GM19397 (cell line): ENCODE measurements at regions not wholly inside any gene's neighbourhood (a gene's known extent, or its start where the extent isn't known, plus 50 kb on each side); places are given as distances from the start of the nearest gene placed in this dataset.
"Not testable (repeated sequence)": the region's sequence is repeated elsewhere in the genome, so short reads cannot be mapped to it uniquely, and the experiment has no call there.

Experiments
- ATAC-seq: cut with Tn5 transposase; IDR thresholded peaks from one replicate; pipeline ENCODE4 v1.9.1; 2021; ENCODE audit warnings: mild to moderate bottlenecking, moderate library complexity; ENCODE audit not compliant: unreplicated experiment

GRCh38 chr17:64730023-64730422 lies 67.9 kb upstream of the SMURF2 start:
- not testable (repeated sequence) for ATAC-seq

DNA sequence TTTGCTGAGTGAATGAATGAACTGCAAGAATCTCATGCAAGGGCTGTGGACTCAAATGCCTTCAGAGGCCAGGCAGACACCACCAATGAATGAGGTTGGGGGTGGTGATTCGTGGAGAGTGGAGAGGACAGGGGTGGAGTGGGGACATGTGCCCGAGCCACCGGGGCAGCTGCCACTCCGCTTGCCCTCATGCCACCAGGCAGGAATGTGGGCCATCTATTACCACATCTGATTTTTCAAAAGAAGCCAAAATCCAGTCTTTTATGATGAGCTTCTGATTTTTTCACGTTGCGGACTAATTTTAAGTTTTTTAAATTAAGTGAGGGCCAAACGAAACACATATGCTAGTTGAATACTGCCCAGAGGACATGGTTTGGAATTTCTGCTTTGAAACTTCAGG lies 67.1 kb upstream of the SMURF2 start:
- ATAC-seq, result no peak

DNA sequence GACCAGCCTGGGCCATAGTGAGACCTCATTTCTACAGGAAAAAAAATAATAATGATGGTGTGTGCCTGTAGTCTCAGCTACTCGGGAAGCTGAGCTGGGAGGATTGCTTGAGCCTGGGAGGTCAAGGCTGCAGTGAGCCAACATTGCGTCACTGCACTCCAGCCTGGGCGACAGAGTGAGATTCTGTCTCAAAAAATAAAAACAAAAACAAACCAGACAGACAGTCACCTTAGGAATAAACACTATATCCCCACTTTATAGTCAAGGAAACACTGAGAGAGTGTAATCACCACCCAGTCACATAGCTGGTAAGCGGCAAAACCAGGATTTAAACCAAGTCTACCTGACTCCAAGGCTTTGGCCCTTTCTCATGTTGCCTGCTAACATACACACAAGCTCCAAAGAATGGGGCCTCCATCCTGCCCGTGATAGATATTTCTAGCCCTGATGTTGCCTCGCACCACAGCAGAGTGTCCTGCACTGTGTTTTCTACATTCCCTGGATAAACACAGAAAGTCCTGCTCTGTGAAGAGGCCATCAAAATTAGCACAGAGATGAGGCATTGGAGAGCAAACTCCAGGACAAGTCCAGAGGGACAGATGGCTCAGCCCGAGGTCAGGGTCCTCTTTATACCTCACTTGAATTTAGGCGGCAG lies 66.1 kb upstream of the SMURF2 start:
- ATAC-seq, result no peak

GRCh38 chr17:64726025-64726424 lies 63.9 kb upstream of the SMURF2 start:
- ATAC-seq, result not testable (repeated sequence)

DNA sequence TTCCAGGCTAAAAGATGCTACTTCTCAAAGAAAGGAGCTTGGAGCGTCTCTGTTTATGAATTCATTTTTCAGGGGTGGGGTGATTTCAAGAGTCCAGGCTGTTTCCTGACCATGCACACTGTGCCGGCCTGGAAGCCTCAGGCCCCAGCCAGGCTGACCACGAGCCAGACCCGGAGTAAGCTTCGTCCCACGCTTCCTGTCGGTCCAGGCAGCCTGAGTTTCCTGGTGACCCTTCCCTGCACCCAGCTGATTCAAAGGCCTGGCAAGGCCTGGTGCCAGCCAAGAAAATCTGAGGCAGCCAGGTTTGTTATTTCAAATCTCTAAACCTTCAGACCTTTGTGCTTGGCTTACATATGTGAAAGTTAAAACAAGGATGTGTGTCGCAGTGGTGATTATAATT lies 62.1 kb upstream of the SMURF2 start:
- ATAC-seq, result not testable (repeated sequence)

GRCh38 chr17:64723781-64724180 lies 61.7 kb upstream of the SMURF2 start:
- no peak for ATAC-seq

DNA sequence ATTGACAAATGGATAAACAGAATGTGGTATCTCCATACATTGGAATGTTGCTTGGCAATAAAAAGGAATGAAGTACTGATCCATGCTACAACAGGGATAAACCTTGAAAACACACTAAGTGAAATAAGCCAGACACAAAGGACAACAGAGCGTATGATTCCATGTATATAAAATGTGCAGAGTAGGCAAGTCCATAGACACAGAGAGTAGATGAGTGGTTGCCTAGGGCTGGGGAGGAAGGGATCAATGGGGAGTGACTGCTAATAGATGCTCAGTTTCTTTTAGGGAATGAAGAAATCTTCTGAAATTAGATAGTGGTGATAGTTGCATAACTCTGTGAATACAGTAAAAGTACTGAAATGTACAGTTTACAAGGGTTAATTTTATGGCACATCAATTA lies 59.4 kb upstream of the SMURF2 start:
- not testable (repeated sequence) for ATAC-seq

- not testable (repeated sequence) for ATAC-seq
Observed at GRCh38 chr17:64720253-64720652, 58.1 kb upstream of the SMURF2 start.

- ATAC-seq, result not testable (repeated sequence)
Observed at GRCh38 chr17:64719517-64719916, 57.4 kb upstream of the SMURF2 start.

- ATAC-seq, result not testable (repeated sequence)
Observed at GRCh38 chr17:64718816-64719215, 56.7 kb upstream of the SMURF2 start.

GRCh38 chr17:64718058-64718457 lies 56.0 kb upstream of the SMURF2 start:
- ATAC-seq, result no peak

GRCh38 chr17:64716496-64716895 lies 54.4 kb upstream of the SMURF2 start:
- not testable (repeated sequence) for ATAC-seq

GRCh38 chr17:64713786-64714185 lies 51.7 kb upstream of the SMURF2 start:
- ATAC-seq, result not testable (repeated sequence)

GRCh38 chr17:64712557-64713351 lies 50.6 kb upstream of the SMURF2 start:
- ATAC-seq, result peak; percentile 60
